ENCODE measurements at regions not wholly inside any gene's neighbourhood (a gene's known extent, or its start where the extent isn't known, plus 50 kb on each side); places are given as distances from the start of the nearest gene placed in this dataset.

DNA sequence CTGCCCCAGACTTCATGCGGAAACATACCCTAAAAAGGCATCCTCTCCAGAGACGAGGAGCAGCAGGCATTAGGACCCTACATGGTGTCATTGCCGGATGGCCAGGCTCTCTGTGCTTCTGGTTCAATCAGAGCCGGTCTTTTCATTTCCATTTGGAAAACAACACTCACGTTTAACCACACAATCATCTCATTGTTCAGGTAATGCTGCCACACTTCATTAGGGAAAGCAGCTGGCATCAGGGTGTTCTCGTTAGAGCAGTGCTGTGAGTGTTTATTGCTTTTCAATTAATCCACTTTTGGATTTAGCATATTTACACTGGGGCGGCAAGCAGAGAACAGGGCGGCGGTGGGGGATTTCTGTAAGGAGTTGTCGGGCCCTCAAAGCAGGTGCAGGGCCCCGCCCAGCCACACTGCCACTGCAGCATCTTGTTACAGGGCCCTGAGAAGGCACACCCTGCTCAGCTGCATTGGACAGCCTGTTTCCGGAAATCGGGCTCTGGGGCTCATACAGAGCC lies 338.6 kb downstream of the SHANK2 start:
- H3K4me1 ChIP-seq: peaks cover 0 to 5% (median 0%) of the 10 kb centered on the region in 4 donors
- DNase-seq: no peak
- intact Hi-C loops (cut with DNase I; ENCODE audit: low total_unique reads): no loop called here

DNA sequence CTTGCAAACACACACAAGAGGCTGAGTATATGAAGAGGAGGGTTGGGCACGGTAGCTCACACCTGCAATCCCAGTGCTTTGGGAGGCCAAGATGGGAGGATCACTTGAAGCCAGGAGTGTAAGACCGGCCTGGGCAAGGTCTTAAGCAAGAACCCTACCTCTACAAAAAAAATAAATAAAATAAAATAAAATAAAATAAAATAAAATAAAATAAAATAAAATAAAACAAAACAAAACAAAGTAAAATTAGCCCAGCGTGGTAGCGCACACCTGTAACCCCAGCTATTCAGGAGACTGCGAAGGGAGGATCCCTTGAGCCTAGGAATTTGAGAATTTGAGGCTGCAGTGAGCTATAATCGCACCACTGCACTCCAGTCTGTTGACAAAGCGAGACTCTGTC lies 337.9 kb downstream of the SHANK2 start:
- no peak overlapping the region for H3K4me3 ChIP-seq

More for the DNA sequence above, 338.6 kb downstream of the SHANK2 start:
- Histone ChIP-seq H3K36me3 (no peaks in the 10 kb centered on the region), H3K9me3 (no peaks in the 10 kb centered on the region), H3K4me3 (no peak overlapping the region), H3K27ac (no peak overlapping the region), H3K27me3 (peaks cover 0 to 12% of the 10 kb centered on the region in 2 donors)
- TF ChIP-seq, protein P1, sequence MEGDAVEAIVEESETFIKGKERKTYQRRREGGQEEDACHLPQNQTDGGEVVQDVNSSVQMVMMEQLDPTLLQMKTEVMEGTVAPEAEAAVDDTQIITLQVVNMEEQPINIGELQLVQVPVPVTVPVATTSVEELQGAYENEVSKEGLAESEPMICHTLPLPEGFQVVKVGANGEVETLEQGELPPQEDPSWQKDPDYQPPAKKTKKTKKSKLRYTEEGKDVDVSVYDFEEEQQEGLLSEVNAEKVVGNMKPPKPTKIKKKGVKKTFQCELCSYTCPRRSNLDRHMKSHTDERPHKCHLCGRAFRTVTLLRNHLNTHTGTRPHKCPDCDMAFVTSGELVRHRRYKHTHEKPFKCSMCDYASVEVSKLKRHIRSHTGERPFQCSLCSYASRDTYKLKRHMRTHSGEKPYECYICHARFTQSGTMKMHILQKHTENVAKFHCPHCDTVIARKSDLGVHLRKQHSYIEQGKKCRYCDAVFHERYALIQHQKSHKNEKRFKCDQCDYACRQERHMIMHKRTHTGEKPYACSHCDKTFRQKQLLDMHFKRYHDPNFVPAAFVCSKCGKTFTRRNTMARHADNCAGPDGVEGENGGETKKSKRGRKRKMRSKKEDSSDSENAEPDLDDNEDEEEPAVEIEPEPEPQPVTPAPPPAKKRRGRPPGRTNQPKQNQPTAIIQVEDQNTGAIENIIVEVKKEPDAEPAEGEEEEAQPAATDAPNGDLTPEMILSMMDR (IDR thresholded peaks at IDR 0.05): no peak

DNA sequence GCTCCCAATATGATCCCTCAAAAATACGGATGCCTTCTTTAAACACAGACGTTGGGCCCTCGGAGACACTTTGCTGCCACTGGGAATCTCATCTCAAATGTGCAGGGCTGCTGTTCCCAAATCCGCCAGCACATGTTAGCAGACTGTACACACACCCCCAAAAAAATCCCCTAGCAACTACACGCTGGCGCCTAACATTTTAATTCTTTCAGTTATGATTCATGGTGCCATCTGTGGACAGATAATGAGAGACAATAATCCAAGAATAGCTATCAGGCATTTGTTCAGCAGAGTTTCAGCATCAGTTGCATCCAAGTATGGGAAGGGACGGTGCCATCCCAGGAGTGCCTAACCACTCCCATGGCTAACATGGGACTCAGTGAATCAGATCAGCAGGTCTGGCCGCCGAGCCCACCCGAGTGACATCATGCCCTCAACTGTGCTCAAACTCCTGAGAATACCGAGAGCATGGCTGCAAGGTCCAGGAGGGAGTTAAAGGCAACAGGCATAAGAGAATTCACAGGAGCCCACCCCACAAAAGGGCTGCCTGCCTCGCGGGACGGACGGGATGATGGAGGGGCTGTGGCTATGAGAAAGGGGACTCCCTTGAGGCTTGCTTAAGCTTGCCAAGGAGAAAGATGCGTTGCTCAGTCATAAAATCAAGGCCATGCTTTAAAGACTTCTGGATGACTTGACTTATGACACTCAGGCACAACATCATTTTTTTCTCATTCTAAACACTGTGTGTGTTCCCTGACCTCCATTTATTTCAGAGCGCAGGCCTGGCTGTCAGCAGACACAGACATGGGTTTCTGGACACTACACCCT lies 337.0 kb downstream of the SHANK2 start:
- Histone ChIP-seq H3K36me3 (no peaks in the 10 kb centered on the region), H3K9me3 (peaks cover 0 to 4% (median 0%) of the 10 kb centered on the region in 3 donors), H3K4me1 (peaks cover 0 to 5% (median 0%) of the 10 kb centered on the region in 4 donors), H3K27ac (no peak overlapping the region), H3K4me3 (no peak overlapping the region), H3K27me3 (peaks cover 0 to 12% of the 10 kb centered on the region in 2 donors)
- intact Hi-C loops (cut with DNase I; ENCODE audit: low total_unique reads): no loop called here
- TF ChIP-seq, protein P1 (IDR thresholded peaks at IDR 0.05): no peak
- no peak for DNase-seq

More for the DNA sequence above, 337.9 kb downstream of the SHANK2 start:
- Histone ChIP-seq H3K27me3 (peaks cover 0 to 12% of the 10 kb centered on the region in 2 donors), H3K27ac (no peak overlapping the region), H3K36me3 (no peaks in the 10 kb centered on the region), H3K9me3 (no peaks in the 10 kb centered on the region), H3K4me1 (peaks cover 0 to 5% (median 0%) of the 10 kb centered on the region in 4 donors)
- TF ChIP-seq, protein P1 (IDR thresholded peaks at IDR 0.05): no peak
- no peak for DNase-seq
- intact Hi-C loops (cut with DNase I; ENCODE audit: low total_unique reads): no loop called here

DNA sequence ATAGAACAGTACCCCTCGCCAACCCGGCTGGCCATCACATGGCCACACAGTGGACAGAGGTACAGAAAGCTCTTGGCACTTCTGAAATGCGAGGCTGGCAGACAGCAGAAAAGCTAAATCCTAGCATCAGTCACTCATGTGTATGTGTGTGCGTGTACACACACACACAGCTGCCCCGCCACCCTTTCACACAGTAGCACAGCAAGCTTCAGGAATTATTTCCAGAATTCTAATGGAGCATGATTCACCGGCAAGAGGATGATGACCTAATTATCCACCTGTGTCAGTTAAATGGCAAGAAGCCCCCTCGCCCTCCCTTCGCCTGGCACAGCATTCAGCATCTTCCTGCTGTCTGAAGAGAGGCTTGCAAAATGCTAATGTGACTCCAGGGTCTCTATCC lies 336.0 kb downstream of the SHANK2 start:
- Histone ChIP-seq H3K4me1 (peaks cover 0 to 5% (median 0%) of the 10 kb centered on the region in 4 donors), H3K27me3 (peaks cover 0 to 6% of the 10 kb centered on the region in 2 donors), H3K27ac (no peak overlapping the region), H3K4me3 (no peak overlapping the region), H3K36me3 (no peaks in the 10 kb centered on the region), H3K9me3 (peaks cover 0 to 5% (median 4%) of the 10 kb centered on the region in 3 donors)
- intact Hi-C loops (cut with DNase I; ENCODE audit: low total_unique reads): no loop called here
- peak in 1 of 2 donors; percentile 25 for DNase-seq
- TF ChIP-seq, protein P1 (IDR thresholded peaks at IDR 0.05): no peak

DNA sequence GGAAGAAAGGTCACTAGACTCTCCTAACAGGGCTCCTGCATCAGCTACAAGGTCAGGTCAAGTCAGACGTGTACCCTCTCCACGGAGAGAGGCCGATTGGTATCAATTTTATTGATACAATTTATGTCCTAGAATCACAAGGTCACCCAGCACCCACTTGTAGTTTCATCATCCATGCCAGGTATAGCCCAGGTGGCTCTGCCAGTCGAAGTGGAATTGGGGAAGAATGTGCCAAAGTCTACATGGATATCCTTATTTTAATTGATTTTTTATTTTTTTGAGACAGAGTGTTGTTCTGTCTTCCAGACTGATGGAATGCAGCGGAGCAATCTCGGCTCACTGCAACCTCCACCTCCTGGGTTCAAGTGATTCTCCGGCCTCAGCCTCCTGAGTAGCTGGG lies 334.1 kb downstream of the SHANK2 start:
- intact Hi-C loops (cut with DNase I; ENCODE audit: low total_unique reads): no loop called here
- Histone ChIP-seq H3K36me3 (no peaks in the 10 kb centered on the region), H3K9me3 (peaks cover 4 to 12% (median 7%) of the 10 kb centered on the region in 3 donors), H3K27me3 (peaks cover 0 to 6% of the 10 kb centered on the region in 2 donors), H3K27ac (no peak overlapping the region), H3K4me1 (peaks cover 0 to 5% (median 0%) of the 10 kb centered on the region in 4 donors), H3K4me3 (no peak overlapping the region)
- TF ChIP-seq, protein P1 (IDR thresholded peaks at IDR 0.05): no peak
- no peak for DNase-seq
